B cell (primary cell): ENCODE measurements at regions not wholly inside any gene's neighbourhood (a gene's known extent, or its start where the extent isn't known, plus 50 kb on each side); places are given as distances from the start of the nearest gene placed in this dataset.

ENCODE experiments used
- EZH2 ChIP-seq: IDR thresholded peaks from 2 replicates; pipeline ENCODE4 v1.6.1; 2012; ENCODE audit warnings: borderline replicate concordance, low read depth, mild to moderate bottlenecking, moderate library complexity, low read length; ENCODE audit not compliant: insufficient read depth, poor library complexity, severe bottlenecking
- TF ChIP-seq, protein P1 (sequence below): fragments of 200-600 bp; IDR thresholded peaks from one replicate; pipeline ENCODE4 v1.8.0; 2022; ENCODE audit warnings: antibody characterized with exemption, mild to moderate bottlenecking

DNA sequence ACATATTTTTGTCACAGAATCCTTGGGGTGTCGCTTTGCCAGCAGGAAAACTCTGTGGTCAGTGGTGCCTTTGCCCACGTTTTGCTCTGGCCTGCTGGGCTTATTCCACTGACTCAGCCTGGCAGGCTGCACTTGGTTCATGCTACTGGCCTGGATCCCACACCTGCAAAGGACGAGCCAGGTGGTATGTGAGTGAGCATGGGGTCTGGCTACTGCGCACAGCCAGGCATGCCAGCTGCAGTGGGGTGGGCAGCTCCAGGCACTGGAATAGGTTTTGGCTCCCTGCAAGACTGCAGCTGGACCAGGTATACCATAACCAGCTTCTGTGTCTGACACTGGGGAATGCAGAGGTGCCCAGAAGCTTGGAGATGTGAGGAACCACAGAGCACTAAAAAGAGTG is 197.9 kb upstream of the VRK2 start:
- TF ChIP-seq, protein P1, sequence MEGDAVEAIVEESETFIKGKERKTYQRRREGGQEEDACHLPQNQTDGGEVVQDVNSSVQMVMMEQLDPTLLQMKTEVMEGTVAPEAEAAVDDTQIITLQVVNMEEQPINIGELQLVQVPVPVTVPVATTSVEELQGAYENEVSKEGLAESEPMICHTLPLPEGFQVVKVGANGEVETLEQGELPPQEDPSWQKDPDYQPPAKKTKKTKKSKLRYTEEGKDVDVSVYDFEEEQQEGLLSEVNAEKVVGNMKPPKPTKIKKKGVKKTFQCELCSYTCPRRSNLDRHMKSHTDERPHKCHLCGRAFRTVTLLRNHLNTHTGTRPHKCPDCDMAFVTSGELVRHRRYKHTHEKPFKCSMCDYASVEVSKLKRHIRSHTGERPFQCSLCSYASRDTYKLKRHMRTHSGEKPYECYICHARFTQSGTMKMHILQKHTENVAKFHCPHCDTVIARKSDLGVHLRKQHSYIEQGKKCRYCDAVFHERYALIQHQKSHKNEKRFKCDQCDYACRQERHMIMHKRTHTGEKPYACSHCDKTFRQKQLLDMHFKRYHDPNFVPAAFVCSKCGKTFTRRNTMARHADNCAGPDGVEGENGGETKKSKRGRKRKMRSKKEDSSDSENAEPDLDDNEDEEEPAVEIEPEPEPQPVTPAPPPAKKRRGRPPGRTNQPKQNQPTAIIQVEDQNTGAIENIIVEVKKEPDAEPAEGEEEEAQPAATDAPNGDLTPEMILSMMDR: no peak
- no peak for TF ChIP-seq EZH2
